A673 (cell line): ENCODE measurements at regions not wholly inside any gene's neighbourhood (a gene's known extent, or its start where the extent isn't known, plus 50 kb on each side); places are given as distances from the start of the nearest gene placed in this dataset.

ENCODE experiments used
- BruUV-seq: library from RNA; stranded (reverse); fragments of 400-500 nt; replicated peaks from 2 replicates; lab custom pipeline; 2021; lab: Mats Ljungman, UMichigan
- CTCF ChIA-PET: fragments of 300-600 bp; sonication (Branson Sonifier 250); formaldehyde crosslinking; loops from one replicate; lab custom pipeline; 2022; ENCODE audit warnings: antibody characterized with exemption; lab: Charles Lee
- POLR2A ChIA-PET: fragments of 300-600 bp; sonication (Branson Sonifier 250); formaldehyde crosslinking; loops from one replicate; lab custom pipeline; 2022; ENCODE audit warnings: antibody characterized with exemption; ENCODE audit not compliant: low non-redundant PET; lab: Charles Lee
- DNase-seq: peaks from one replicate; pipeline ENCODE4 v3.0.0-alpha.2; 2015; ENCODE audit warnings: low spot score
- H3K27ac ChIP-seq: fragments of 200-600 bp; sonication (generic); 2 replicates; pipeline ENCODE4 v1.5.1; 2016; ENCODE audit warnings: mixed run types, low read depth, mild to moderate bottlenecking, mixed read lengths, antibody characterized with exemption, low read length; ENCODE audit not compliant: poor library complexity, severe bottlenecking
- H3K27me3 ChIP-seq: fragments of 200-600 bp; sonication (generic); replicated peaks from 2 replicates; pipeline ENCODE4 v1.6.1; 2017; ENCODE audit warnings: mixed run types, low read depth, mild to moderate bottlenecking, mixed read lengths, antibody characterized with exemption, low read length; ENCODE audit not compliant: insufficient read depth, poor library complexity
- H3K36me3 ChIP-seq: fragments of 200-600 bp; sonication (generic); 2 replicates; pipeline ENCODE4 v1.6.1; 2016; ENCODE audit warnings: mixed run types, mild to moderate bottlenecking, mixed read lengths, antibody characterized with exemption, low read length; ENCODE audit not compliant: insufficient read depth, poor library complexity, severe bottlenecking
- H3K4me1 ChIP-seq: fragments of 200-600 bp; sonication (generic); 2 replicates; pipeline ENCODE4 v1.6.1; 2017; ENCODE audit warnings: mixed run types, mild to moderate bottlenecking, mixed read lengths, antibody characterized with exemption, low read length; ENCODE audit not compliant: insufficient read depth, poor library complexity, severe bottlenecking
- H3K4me3 ChIP-seq: fragments of 200-600 bp; sonication (generic); 2 replicates; pipeline ENCODE4 v1.5.1; 2016; ENCODE audit warnings: low read depth, mixed run types, mild to moderate bottlenecking, mixed read lengths, low read length; ENCODE audit not compliant: poor library complexity, severe bottlenecking
- H3K9me3 ChIP-seq: fragments of 200-600 bp; sonication (generic); 2 replicates; pipeline ENCODE4 v1.6.1; 2016; ENCODE audit warnings: mixed run types, low read depth, mild to moderate bottlenecking, mixed read lengths, antibody characterized with exemption, low read length; ENCODE audit not compliant: poor library complexity, severe bottlenecking
- CTCF ChIP-seq: fragments of 300-800, 200-600 bp; sonication (generic); conservative IDR thresholded peaks from 2 replicates; pipeline ENCODE4 v1.5.1; 2017; ENCODE audit warnings: low read depth, mild to moderate bottlenecking, antibody characterized with exemption, low read length, moderate library complexity, mixed read lengths
- EZH2 ChIP-seq: fragments of 200-600 bp; sonication (generic); IDR thresholded peaks from 2 replicates; pipeline ENCODE4 v1.6.1; 2017; ENCODE audit warnings: borderline replicate concordance, low read depth, mild to moderate bottlenecking, mixed read lengths, antibody characterized with exemption, low read length; ENCODE audit not compliant: poor library complexity, severe bottlenecking
- intact Hi-C: fragments of 100-400 bp; cut with micrococcal nuclease; formaldehyde crosslinking; loops from one replicate; pipeline ENCODE4 v1.10.0; 2022; ENCODE audit not compliant: unreplicated experiment

- intact Hi-C loops: no loop called here
- H3K36me3 ChIP-seq: no peaks in the 10 kb centered on the region
- POLR2A ChIA-PET: no interaction called here
- no peak overlapping the region for H3K4me3 ChIP-seq
- no peak overlapping the region for H3K27ac ChIP-seq
- CTCF ChIA-PET: no interaction called here
- TF ChIP-seq EZH2 (no peak), CTCF (no peak)
- DNase-seq: no peak
- H3K27me3 ChIP-seq: no peaks in the 10 kb centered on the region
- H3K4me1 ChIP-seq: peaks cover 3% of the 10 kb centered on the region
- no peaks in the 10 kb centered on the region for H3K9me3 ChIP-seq
- BruUV-seq: no TSS peak
Measured at GRCh38 chr4:20574986-20575385, 125.3 kb upstream of the PACRGL start.

DNA sequence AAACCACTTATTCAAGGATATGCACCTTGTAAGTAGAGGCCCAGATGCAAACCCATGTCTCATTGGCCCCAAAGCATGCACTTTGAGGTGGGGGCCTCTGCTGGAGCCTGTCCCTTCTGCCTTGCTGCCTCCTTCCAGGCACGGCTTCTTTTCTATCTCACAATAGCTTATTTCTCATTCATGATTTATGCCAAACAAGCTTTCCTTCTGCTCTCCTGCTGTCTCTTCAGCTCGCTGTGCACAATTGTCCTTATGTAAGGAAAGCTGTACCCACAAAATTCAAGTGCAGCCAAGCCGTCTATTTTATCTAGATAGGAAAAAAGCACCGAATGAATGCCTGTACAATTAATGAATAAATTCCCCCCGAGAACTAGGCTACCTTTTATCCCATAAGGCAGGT, 124.8 kb upstream of the PACRGL start:
- H3K4me1 ChIP-seq: peaks cover 3% of the 10 kb centered on the region
- no peaks in the 10 kb centered on the region for H3K36me3 ChIP-seq
- ChIA-PET POLR2A (no interaction called here), CTCF (no interaction called here)
- no peaks in the 10 kb centered on the region for H3K27me3 ChIP-seq
- DNase-seq: no peak
- H3K9me3 ChIP-seq: no peaks in the 10 kb centered on the region
- no peak for TF ChIP-seq EZH2
- no peak for TF ChIP-seq CTCF
- intact Hi-C loops: no loop called here
- H3K27ac ChIP-seq: no peak overlapping the region
- H3K4me3 ChIP-seq: no peak overlapping the region
- no TSS peak for BruUV-seq

GRCh38 chr4:20576861-20577260, 123.4 kb upstream of the PACRGL start:
- Histone ChIP-seq H3K36me3 (no peaks in the 10 kb centered on the region), H3K4me1 (peaks cover 3% of the 10 kb centered on the region), H3K4me3 (no peak overlapping the region), H3K9me3 (no peaks in the 10 kb centered on the region), H3K27me3 (no peaks in the 10 kb centered on the region), H3K27ac (no peak overlapping the region)
- no TSS peak for BruUV-seq
- intact Hi-C loops: no loop called here
- TF ChIP-seq EZH2 (no peak), CTCF (no peak)
- ChIA-PET POLR2A (no interaction called here), CTCF (no interaction called here)
- no peak for DNase-seq
